HT-29 (cell line): ENCODE measurements at regions not wholly inside any gene's neighbourhood (a gene's known extent, or its start where the extent isn't known, plus 50 kb on each side); places are given as distances from the start of the nearest gene placed in this dataset.
"Not testable (repeated sequence)": the region's sequence is repeated elsewhere in the genome, so short reads cannot be mapped to it uniquely, and the experiment has no call there.

ENCODE experiments used
- DNase-seq: peaks from one replicate; pipeline ENCODE4 v3.0.0-alpha.2; 2015; ENCODE audit warnings: low spot score

DNA sequence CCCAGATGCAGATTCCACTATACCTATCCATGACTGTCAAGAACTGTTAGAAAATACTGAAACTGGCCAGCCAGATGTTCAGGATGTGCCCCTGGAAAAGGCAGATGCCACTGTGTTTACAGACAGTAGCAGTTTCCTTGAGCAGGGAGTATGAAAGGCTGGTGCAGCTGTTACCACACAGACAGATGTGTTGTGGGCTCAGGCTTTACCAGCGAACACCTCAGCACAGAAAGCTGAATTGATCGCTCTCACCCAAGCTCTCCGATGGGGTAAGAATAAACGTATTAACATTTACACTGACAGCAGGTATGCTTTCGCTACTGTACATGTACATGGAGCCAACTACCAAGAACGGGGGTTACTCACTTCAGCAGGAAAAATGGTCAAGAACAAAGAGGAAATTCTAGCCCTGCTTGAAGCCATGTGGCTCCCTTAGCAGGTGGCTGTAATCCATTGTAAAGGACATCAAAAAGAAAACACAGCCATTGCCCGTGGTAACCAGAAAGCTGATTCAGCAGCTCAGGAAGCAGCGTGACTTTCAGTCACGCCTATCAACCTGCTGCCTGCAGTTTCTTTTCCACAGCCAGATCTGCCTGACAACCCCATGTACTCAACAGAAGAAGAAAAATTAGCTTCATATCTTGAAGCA is 459.7 kb upstream of the HTR1E start:
- no peak for DNase-seq

DNA sequence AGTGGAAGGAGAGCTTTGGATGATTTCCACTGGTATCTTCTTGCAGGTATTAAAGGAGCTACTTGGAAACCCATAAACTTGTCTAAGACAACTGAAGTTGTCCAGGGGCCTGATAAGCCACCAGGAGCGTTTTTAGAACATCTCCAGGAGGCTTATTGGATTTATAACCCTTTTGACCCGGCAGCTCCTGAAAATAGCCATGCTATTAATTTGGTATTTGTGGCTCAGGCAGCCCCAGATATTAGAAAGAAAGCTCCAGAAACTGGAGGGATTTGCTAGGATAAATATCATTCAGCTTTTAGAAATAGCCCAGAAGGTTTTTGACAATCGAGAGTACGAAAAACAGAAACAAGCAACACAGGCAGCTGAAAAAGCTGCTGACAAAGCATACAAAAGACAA is 461.0 kb upstream of the HTR1E start:
- DNase-seq, result no peak

DNA sequence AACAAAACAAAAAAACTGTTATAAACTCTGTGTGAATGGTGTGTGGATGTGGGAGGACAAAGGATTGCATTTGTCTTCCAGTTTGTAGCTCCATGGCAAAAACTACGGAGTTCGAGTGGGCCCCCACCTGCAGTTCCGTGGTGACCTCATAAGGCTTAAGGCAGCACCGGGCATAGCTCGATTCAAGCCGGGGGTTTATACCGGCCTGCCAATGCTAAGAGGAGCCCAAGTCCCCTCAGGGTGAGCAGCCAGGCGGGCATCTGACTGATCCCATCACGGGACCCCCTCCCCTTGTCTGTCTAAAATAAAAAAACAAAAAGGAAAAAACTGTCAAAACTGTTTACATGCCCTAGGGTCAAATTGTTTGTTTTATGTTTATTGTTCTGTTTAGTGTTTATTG is 463.2 kb upstream of the HTR1E start:
- no peak for DNase-seq

DNA sequence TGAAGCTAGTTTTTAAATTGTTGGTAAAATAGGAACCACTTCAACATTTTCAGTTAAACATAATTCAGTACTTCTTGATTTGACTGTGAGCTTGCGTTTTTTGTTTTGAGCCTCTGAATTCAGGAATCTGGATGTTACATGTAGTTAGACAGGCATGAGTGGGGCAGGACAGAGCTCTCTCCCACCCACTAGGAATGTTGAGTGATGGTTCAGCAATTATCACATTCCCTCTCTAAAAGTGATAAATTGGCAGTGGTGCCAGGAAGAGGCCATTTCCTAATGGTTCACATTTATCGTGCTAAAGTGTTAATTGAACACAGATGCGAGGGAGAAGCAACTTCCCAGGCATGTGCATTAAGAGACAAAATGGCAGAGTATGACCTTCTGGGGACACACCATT is 465.5 kb upstream of the HTR1E start:
- no peak for DNase-seq

DNA sequence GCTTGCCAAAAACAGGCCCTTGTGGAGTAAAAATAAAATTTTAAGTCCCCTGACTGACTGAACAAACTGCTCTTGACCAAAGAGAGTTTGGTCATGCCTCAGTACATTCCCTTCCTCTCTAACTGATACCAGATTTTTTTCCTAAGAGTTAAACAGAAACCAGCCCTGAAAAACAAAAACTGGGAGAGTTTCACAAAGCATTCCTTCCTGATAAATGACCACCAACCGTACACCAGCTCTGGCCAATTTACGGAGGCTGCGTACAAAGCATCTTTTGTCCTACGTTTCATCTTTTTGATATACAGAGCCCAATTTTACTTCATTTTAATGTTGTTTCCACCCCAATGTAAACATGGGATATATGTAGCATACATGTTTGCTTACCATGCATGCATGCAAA is 477.4 kb upstream of the HTR1E start:
- DNase-seq, result no peak

DNA sequence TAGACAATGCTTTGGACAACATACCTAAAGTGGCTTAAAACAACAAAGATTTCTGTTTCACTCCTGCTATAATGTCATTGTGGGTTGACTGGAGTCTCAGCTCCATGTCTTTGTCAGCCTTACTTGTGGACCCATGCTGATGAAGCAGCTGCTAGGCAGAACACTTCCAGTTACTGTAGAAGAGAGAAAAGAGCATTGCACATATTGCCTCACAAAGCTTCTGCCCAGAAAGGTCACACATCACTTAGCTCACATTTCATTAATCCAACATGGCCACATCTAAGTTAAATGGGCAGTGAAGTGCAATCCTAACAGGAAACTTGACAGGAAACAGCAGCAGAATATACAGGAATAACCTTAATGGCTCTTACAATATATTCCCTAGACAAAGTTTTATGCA is 480.5 kb upstream of the HTR1E start:
- no peak for DNase-seq

DNA sequence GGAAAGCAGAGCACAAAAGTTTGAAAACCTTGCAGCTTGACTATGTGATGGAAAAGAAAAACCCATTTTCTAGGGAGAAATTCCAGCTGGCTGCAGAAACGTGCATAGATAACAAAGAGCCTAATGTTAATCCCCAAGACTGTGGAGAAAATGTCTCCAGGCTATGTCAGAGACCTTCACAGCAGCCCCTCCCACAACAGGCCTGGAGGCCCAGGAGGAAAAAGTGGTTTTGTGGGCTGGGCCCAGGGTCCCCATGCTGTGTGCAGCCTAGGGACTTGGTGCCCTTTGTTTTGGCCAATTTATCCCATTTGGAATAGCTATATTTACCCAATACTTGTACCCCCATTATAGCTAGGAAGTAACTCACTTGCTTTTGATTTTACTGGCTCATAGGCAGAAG is 484.1 kb upstream of the HTR1E start:
- no peak for DNase-seq

DNA sequence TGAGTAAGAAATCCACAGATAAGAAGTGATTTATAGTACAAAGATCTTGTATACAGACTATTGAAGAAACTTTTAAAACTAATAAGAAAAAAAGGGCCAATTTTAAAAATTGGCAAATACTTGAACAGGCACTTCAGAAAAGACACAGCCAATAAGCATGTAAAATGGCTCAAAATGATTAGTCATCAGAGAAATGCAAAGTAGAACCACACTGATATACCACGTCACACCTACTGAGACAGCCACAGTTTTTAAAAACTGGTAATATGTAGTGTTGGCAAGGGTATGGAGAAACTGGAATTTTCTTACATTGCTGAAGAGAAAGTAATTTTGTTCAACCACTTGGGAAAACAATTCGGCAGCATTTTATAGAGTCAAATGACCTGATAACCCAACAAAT is 488.9 kb upstream of the HTR1E start:
- DNase-seq, result no peak

DNA sequence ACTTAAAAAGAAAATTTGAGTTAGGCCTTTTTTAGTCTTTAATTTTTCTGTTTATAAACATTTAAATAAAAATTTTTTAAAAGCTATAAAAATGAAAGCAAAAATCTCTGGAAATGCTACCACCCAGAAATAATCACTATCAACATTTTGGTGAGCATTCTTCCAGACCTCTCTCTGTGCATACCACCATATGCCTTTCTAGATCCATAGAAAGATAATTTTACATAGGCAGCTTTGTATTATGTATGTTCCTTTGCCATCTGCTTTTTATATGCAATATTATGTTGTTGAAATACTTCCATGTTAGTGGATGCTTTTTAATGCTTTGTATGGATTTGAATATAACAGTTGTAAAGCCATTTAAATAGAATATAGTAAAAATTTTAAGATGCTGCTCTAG is 496.7 kb upstream of the HTR1E start:
- no peak for DNase-seq

DNA sequence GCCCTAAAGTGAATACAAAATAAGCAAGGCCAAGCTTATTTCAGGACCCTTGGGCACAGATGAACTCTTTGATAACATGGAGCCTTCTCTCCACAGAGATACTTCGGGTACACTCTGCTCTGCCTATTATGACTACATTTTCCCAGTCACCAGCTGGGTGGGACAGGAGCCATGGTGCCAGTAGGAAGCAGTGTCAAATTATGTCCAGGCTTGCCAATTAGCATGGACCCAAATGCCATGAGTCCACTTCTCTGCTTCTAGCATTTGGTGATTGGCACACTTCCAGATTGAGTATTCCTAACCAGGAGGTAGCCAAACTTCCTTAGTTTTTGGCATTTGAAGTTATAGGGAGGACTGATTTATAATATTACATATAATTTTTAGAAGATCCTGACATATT is 513.8 kb upstream of the HTR1E start:
- no peak for DNase-seq

DNA sequence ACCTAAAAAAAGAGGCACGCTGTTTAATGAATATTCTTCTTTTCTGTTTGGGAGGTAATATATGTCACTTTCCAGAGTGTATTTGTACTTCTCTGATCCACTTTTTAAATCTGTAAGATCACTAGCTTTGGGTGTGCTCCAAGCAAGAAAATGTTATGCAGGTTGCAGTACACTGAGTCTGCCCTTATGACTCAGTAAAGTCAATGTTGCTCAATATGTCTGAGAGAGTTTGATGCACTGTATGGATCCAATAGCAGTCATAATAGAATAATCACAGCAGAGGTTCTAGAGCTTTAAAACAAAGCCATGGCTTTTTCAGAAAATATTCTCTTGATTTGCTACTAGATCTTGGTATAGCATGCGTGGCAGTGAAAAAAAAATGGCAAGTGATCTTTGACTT is 525.3 kb upstream of the HTR1E start:
- DNase-seq, result no peak

DNA sequence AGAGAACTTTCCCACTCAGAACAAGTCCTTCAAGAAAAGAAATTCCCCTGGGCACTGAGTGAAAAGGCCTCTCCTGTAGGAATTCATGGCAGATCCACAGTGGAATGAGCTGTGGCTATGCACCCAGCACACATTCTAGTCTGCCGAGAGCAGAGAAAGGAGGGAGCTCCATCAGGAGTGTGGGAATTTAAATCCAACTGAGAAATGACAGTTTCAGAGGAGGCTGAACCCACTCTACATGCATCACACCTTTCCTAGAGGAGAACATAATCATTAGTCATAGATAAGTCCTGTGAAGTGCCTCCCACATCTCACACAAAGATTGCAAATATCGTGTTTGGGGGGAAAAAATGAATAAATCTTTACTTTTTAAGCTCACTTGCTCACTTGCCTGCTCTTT is 530.2 kb upstream of the HTR1E start:
- no peak for DNase-seq

DNA sequence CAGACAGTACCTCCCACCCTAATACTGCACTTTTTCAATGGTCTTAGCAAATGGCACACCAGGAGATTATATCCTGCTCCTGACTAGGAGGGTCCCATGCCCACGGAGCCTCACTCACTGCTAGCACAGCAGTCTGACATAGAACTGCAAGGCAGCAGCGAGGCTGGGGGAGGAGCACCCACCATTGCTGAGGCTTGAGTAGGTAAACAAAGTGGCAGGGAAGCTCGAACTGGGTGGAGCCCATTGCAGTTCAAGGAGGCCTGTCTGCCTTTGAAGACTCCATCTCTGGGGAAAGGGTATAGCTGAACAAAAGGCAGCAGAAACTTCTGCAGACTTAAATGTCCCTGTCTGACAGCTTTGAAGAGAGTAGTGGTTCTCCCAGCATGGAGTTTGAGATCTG is 544.5 kb upstream of the HTR1E start:
- not testable (repeated sequence) for DNase-seq

DNA sequence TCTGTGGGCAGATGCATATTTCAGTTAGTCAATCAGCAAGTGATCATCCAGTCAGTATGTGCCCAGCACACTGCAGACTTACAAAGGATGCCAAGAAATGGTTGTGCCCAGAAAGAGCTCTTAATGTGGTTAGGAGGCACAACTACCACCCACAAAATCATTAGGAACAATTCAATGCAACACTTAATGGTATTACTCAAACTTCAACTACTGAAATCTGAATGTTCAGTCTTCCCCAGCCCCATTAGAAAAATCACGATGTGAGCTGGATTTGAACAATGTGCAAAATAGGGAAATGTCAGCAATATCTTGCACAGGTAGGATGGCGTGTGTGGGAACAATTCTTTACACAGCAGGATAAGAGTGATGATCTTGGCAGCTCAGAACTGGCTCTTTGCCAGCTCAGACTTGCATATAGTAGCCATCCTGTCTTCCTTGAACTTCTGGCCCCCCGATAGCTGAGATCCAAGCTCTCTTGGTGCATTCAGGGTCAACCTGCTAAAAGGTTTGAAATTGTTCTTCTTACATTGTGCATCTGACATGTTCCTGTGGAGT is 556.7 kb upstream of the HTR1E start:
- DNase-seq, result no peak

DNA sequence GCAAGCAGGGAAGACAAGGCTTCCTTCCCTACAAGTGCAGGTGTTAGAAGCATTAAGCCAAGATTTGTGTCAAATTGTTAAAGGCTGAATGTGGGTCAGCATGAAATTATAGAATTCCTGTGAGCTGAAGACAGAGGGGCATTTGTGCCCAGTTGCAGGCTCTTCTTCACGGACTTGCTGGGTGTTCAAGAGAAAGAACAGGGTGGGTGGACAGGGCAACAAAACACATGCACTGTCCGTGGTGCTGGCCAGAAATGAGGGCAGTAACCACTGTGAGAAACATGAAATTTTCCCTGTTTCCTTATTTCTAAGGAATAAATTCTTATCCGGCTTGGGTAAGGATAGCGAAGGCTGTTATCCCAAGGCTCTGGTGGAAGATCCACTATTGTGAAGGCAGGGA is 579.5 kb upstream of the HTR1E start:
- peak; percentile 4 for DNase-seq

DNA sequence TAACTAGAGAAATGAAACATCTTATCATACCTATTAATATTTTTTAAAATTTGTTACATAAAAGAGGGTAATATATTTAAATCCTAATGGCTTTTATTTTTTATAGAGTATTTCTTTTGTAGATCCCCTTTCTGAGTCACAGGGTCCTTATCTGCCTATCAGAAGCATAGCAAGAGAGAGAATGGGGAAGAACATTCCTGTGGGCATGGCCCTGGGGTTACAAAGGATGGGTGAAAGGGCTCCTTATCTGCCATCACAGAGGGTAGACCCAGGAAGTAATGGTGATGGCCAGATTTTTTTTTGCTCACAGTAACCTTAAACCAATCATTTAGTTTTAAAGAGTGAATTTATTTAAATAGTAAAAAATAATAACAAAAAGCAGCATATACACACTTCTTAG is 582.1 kb upstream of the HTR1E start:
- peak; percentile 29 for DNase-seq

DNA sequence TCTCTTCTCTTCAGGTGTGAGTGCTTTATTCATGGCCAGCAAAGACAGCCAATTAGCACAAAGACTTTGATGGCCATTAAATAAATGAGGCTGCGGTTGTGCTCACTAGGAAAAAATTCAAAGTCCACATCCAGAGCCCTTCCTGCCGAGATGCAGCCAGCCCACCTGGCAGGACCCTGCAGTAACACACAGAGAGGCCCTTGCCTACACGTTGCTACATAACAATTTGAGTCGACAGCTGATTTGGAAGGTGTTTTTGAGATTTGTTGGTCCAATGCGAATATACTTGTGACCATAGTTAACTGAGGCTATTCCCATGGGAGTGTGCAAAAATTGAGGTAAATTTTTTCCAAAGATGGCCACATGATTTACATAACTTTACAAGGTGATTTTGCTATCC is 605.4 kb upstream of the HTR1E start:
- DNase-seq, result no peak

DNA sequence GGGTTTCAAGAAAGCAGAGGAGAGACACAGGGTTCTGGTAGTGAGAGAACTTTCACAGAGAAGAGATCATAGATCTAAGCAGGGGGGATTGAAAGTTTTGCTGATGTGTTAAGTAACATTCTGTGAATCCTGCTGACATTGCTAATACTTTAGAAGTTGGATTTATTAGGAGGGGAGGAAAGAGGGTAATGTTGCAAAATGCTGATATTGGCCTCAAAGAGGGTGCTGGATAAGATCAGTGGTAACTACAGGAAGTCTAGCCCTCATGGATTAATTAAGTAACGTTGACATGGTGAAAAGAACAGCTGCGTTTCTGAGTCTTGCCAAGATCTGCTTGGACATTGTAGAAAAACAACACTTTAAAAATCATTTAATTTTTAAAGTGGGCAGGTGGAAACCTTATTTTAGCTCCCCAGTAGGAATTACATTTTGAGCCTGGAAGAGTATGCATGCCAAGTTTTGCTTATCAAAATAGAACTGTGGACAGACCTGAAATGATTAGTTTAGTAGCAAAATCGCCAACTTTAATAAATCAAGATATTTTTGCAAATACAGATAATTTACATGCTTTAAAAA is 606.0 kb upstream of the HTR1E start:
- no peak for DNase-seq

DNA sequence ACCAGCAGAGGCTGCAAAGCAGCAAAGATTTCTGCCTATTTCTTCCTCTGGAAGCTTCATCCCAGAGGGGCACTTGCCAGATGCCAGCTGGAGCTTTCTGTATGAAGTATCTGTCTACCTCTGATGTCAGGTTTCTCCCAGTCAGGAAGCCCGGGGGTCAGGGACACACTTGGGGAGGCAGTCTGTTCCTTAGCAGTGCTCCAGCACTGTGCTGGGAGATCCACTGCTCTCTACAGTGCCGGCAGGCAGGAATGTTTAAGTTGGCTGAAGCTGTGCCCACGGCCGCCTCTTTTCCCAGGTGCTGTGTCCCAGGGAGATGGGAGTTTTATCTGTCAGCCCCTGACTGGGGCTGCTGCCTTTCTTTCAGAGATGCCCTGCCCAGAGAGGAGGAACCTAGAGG is 631.1 kb upstream of the HTR1E start:
- DNase-seq, result no peak

DNA sequence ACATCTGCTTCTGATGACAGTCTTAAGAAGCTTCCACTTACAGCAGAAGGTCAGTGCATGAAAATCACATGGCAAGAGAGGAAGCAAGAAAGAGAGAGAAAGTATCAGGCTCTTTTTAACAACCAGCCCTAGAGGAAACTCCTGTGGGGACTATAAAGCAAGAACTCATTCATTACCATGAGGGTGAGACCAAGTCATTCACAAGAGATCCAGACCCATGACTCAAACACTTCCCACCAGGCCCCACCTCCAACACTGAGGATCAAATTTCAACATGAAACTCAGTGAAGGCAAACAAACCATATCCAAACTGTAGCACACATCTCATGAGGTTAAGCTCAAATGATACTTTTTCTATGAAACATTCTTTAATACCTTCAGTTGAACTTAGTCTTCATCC is 643.2 kb upstream of the SYNCRIP start:
- no peak for DNase-seq

DNA sequence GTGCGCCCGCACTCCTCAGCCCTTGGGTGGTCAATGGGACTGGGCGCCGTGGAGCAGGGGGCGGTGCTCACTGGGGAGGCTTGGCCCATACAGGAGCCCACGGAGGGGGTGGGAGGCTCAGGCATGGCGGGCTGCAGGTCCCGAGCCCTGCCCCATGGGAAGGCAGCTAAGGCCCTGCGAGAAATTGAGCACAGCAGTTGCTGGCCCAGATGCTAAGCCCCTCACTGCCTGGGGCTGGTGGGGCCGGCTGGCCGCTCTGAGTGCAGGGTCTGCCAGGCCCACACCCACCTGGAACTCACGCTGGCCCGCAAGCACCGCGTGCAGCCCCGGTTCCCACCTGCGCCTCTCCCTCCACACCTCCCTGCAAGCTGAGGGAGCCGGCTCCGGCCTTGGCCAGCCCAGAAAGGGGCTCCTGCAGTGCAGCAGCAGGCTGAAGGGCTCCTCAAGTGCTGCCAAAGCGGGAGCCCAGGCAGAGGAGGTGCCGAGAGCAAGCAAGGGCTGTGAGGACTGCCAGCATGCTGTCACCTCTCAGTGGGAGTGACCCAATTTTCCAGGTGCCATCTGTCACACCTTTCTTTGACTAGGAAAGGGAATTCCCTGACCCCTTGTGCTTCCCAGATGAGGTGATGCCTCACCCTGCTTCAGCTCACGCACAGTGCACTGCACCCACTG is 642.3 kb upstream of the SYNCRIP start:
- not testable (repeated sequence) for DNase-seq

DNA sequence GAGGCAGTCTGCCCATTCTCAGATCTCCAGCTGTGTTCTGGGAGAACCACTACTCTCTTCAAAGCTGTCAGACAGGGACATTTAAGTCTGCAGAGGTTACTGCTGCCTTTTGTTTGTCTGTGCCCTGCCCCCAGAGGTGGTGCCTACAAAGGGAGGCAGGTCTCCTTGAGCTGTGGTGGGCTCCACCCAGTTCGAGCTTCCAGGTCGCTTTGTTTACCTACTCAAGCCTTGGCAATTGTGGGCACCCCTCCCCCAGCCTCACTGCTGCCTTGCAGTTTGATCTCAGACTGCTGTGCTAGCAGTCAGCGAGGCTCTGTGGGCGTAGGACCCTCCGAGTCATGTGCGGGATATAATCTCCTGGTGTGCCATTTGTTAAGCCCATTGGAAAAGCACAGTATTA is 640.9 kb upstream of the SYNCRIP start:
- DNase-seq, result not testable (repeated sequence)

DNA sequence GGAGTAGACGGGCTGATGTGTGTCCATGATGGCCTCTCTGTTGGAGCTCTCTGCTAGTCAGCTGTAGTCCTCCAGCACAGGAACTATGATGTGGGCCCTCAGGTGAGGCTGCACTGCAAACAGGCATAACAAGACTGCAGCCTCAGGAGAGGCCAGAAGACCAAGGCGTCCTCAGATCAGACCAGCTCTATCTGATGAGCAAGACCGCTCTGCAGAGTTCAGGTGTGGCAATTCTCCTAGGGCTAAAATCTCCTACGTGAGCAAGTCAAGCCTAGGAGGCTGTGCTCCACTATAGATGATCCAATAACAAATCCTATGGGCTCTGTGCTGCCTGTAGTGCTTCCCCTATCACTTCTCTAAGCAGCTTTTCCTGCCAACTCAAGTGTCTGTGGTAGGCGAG is 633.4 kb upstream of the SYNCRIP start:
- no peak for DNase-seq
